Body of pancreas (tissue), 4 donors: ENCODE measurements at regions not wholly inside any gene's neighbourhood (a gene's known extent, or its start where the extent isn't known, plus 50 kb on each side); places are given as distances from the start of the nearest gene placed in this dataset.

ENCODE experiments used
- ATAC-seq: fragments of 150-250 bp; one replicate; pipeline ENCODE4 v1.9.1; 2016
- DNase-seq, 4 donors: peaks; one replicate each; pipeline ENCODE4 v3.0.0-alpha.2; 2019
- H3K27ac ChIP-seq, 4 donors: fragments of 200-600 bp; sonication (generic); 1 replicate in 3 of 4; 2 replicates in 1 of 4; pipeline versions ENCODE4 v1.5.1 to v1.6.1; 2016 to 2019; ENCODE audit warnings: mild to moderate bottlenecking in 1 of 4, mixed read lengths in 1 of 4, moderate library complexity in 1 of 4
- H3K27me3 ChIP-seq, 2 donors: fragments of 200-600 bp; sonication (generic); one replicate each; pipeline ENCODE4 v1.6.0; 2016; ENCODE audit warnings: mild to moderate bottlenecking in 1 of 2
- H3K36me3 ChIP-seq, 2 donors: fragments of 200-600 bp; sonication (generic); replicated peaks in 1 of 2; 2 replicates each; pipeline ENCODE4 v1.5.1; 2016; ENCODE audit warnings: low read depth in 2 of 2; ENCODE audit not compliant: insufficient read depth in 1 of 2
- H3K4me1 ChIP-seq: fragments of 200-600 bp; sonication (generic); one replicate; pipeline ENCODE4 v1.6.0; 2016
- H3K4me3 ChIP-seq, 2 donors: fragments of 200-600 bp; sonication (generic); 1 replicate in 1 of 2; 2 replicates in 1 of 2; pipeline ENCODE4 v1.5.1; 2016 to 2019
- H3K9me3 ChIP-seq, 3 donors: fragments of 200-600 bp; sonication (generic); 1 replicate in 2 of 3; 2 replicates in 1 of 3; pipeline ENCODE4 v1.5.1; 2016
- POLR2A ChIP-seq, 3 donors: fragments of 450-650 bp; IDR thresholded peaks; one replicate each; pipeline ENCODE4 v1.6.1; 2016; ENCODE audit warnings: antibody characterized with exemption in 3 of 3, mild to moderate bottlenecking in 2 of 3
- WGBS, 2 donors: methylation state at CpG; one replicate each; pipeline ENCODE4 v1.1.5; 2017; 5-methylcytosine and 5-hydroxymethylcytosine counted together
- intact Hi-C: fragments of 100-400 bp; cut with DNase I; formaldehyde crosslinking; loops from one replicate; pipeline ENCODE4 v1.15.1; 2023
- TF ChIP-seq, protein P1 (sequence below), 7 experiments: fragments of 450-650 bp in 4 of 7; fragments of 200-600 bp in 3 of 7; sonication (generic) in 3 of 7; IDR thresholded peaks; one replicate each; pipeline ENCODE4 v1.5.1; 2016 to 2019; ENCODE audit warnings: antibody characterized with exemption in 7 of 7

DNA sequence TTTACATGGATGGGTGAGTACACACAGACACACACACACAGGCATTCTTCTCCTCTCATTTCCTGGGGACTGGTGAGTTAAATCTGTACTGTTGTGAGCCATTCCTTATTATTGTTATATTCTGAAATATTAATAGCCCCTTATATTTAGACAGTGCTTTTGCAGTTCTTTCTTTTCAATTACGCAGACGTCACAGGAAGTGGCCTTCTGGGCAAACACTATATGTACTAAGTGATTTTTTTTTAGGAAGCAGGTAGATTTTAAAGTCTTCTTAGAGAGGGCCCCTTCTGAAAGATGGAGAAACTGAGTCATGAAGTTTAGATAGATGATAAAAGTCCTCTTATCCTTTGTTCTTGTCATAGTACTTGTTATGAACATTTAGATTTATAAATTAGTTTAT, 1213.6 kb downstream of the VRK1 start:
- Histone ChIP-seq H3K27me3 (no peaks in the 10 kb centered on the region), H3K4me1 (no peaks in the 10 kb centered on the region), H3K9me3 (no peaks in the 10 kb centered on the region), H3K36me3 (no peaks in the 10 kb centered on the region), H3K27ac (no peak overlapping the region), H3K4me3 (no peak overlapping the region)
- WGBS, 2 donors = 45 to 66% methylated on average over 2 of the region's 2 CpGs
- no peak for DNase-seq
- TF ChIP-seq, protein P1, sequence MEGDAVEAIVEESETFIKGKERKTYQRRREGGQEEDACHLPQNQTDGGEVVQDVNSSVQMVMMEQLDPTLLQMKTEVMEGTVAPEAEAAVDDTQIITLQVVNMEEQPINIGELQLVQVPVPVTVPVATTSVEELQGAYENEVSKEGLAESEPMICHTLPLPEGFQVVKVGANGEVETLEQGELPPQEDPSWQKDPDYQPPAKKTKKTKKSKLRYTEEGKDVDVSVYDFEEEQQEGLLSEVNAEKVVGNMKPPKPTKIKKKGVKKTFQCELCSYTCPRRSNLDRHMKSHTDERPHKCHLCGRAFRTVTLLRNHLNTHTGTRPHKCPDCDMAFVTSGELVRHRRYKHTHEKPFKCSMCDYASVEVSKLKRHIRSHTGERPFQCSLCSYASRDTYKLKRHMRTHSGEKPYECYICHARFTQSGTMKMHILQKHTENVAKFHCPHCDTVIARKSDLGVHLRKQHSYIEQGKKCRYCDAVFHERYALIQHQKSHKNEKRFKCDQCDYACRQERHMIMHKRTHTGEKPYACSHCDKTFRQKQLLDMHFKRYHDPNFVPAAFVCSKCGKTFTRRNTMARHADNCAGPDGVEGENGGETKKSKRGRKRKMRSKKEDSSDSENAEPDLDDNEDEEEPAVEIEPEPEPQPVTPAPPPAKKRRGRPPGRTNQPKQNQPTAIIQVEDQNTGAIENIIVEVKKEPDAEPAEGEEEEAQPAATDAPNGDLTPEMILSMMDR (IDR thresholded peaks at IDR 0.05) = no peak
- no peak for TF ChIP-seq POLR2A (IDR thresholded peaks at IDR 0.05)
- no peak for ATAC-seq
- intact Hi-C loops = no loop called here

DNA sequence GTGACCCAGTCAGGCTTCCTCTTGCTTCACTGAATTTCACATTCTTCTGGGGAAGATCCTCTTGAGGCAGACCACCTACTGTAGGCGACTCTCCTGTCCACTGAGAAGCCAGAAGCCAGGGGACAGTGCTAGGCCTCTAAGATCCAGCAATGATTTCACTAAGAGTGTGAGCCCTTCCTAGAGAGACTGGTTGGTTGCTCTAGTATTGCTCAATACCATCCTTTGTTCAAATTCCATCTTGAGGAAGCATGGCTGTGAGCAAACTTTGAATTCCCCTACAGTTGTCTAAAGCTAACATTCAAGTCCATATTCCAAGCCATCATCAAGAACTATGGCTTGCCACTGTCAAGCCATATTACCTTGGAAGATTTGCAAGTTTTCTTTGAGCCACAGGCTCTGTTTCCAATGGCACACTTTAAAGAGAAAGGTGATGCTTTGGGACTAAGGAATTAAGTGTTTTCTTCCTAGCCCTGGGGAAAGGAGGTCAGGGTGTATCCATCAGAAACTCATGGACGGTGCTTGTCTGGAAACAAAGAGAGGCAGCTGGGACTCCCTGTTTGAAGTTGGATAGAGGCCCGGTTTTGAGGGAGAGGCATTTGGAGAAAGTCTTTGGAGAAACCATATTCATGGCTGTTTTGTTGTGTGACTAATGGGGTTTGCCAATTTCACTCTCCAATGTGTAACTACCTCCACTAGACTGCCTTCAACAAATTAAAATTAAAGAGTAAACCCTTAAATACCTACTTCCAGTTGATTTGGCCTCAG, 1217.9 kb downstream of the VRK1 start:
- ATAC-seq = no peak
- Histone ChIP-seq H3K36me3 (no peaks in the 10 kb centered on the region), H3K27ac (no peak overlapping the region), H3K4me1 (no peaks in the 10 kb centered on the region), H3K27me3 (no peaks in the 10 kb centered on the region), H3K9me3 (no peaks in the 10 kb centered on the region), H3K4me3 (no peak overlapping the region)
- intact Hi-C loops = no loop called here
- DNase-seq = no peak
- 59 to 69% methylated on average over 3 of the region's 3 CpGs for WGBS, 2 donors
- TF ChIP-seq, protein P1 (IDR thresholded peaks at IDR 0.05) = no peak
- TF ChIP-seq POLR2A (IDR thresholded peaks at IDR 0.05) = no peak

DNA sequence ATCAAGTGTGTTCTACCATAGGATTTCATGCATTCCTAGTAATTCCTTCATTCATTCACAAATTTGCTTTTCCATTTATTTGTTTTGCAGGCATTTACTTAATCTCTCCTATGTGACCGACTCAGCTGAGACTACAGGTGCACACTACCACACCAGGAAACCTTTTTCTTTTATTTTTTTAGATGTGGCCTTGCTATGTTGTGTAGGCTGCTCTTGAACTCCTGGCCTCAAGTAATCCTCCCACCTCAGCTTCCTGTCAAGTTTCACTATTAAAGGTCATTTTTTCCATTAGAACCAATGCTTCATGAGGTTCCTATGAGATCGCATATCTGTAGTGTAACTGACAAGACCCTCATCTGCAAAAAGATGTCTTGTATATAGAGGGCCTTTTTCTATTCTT, 1218.7 kb downstream of the VRK1 start:
- no peaks in the 10 kb centered on the region for H3K27me3 ChIP-seq
- no peaks in the 10 kb centered on the region for H3K36me3 ChIP-seq
- WGBS, 2 donors = 47 to 60% methylated on average over 2 of the region's 2 CpGs
- no peak overlapping the region for H3K4me3 ChIP-seq
- H3K4me1 ChIP-seq = no peaks in the 10 kb centered on the region
- TF ChIP-seq, protein P1 (IDR thresholded peaks at IDR 0.05) = no peak
- no peak for TF ChIP-seq POLR2A (IDR thresholded peaks at IDR 0.05)
- no peak overlapping the region for H3K27ac ChIP-seq
- DNase-seq = no peak
- ATAC-seq = no peak
- no peaks in the 10 kb centered on the region for H3K9me3 ChIP-seq
- intact Hi-C loops = no loop called here

DNA sequence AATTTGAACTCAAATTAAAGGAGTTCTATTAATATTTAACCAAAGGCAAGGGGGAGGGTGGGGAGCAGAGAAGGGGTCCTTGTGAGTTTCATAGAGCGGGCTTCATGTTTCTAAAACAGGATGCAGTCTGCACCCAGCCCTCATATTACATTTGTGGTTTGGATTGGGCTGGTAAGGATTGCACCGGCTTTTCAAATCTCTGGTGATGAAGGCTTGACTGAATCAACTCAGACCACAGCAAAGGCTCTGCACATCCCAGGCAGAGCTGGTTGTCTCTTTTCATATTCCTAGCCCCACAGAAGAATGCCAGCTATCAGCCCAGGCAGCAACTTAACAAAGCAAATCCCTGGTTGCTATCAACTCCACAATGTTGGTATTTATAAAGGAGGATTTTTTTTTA, 1221.4 kb downstream of the VRK1 start:
- ATAC-seq (no peak), DNase-seq (no peak)
- 46 to 80% methylated on average over 2 of the region's 2 CpGs for WGBS, 2 donors
- intact Hi-C loops = no loop called here
- no peaks in the 10 kb centered on the region for H3K27me3 ChIP-seq
- no peaks in the 10 kb centered on the region for H3K36me3 ChIP-seq
- no peak for TF ChIP-seq POLR2A (IDR thresholded peaks at IDR 0.05)
- TF ChIP-seq, protein P1 (IDR thresholded peaks at IDR 0.05) = no peak
- no peak overlapping the region for H3K4me3 ChIP-seq
- no peak overlapping the region for H3K27ac ChIP-seq
- no peaks in the 10 kb centered on the region for H3K9me3 ChIP-seq
- H3K4me1 ChIP-seq = no peaks in the 10 kb centered on the region
